GM23248 (cell line): ENCODE measurements at regions not wholly inside any gene's neighbourhood (a gene's known extent, or its start where the extent isn't known, plus 50 kb on each side); places are given as distances from the start of the nearest gene placed in this dataset.

ENCODE experiments used
- EZH2 ChIP-seq: fragments of 200-600 bp; sonication (generic); IDR thresholded peaks from 2 replicates; pipeline ENCODE4 v1.6.1; 2018; ENCODE audit warnings: antibody characterized with exemption, mild to moderate bottlenecking; ENCODE audit not compliant: insufficient read depth, poor library complexity, severe bottlenecking
- EZH2phosphoT487 ChIP-seq: fragments of 200-600 bp; sonication (generic); IDR thresholded peaks from 2 replicates; pipeline ENCODE4 v1.6.1; 2018; ENCODE audit warnings: antibody characterized with exemption, moderate library complexity, mild to moderate bottlenecking, low read depth; ENCODE audit not compliant: insufficient read depth

- no peak for TF ChIP-seq EZH2phosphoT487
- TF ChIP-seq EZH2: no peak
Measured at GRCh38 chr2:37561615-37562569, 109.5 kb downstream of the CDC42EP3 start.
